ENCODE measurements at regions not wholly inside any gene's neighbourhood (a gene's known extent, or its start where the extent isn't known, plus 50 kb on each side); places are given as distances from the start of the nearest gene placed in this dataset.

DNA sequence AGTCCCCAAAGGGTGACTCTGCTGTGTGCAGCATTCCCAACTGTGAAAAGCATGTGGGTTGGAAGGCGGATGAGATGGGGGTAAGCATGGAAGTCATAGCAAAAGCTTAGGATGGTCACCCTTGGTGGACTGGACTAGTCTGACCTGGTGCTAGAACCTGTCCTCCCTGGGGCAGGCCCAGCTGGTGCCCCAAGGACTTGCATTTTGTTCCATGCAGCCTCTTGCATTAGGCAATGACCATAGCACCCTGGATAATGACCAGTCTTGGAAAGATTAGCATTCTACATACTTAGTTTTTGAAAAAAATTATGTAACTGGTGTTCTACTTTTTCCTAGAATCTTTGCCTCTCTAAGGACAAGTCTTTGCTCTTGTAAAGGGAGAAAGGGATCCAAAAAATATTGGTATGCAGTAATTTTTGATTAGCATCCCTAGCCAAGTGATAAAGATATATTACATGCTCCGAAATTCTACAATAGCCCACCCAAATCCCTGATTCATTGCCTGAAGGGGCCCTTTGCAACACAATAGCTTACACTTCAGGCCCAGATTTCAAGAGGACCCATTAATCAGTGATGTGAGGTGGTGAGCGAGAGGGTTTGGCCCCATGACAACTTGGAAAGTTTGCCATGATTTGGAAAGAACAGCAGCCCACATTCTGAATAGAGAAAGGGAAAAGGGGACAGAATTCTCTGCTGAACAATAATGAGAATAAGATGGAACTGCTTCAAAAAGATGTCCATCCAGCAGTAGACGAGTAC is 93.3 kb upstream of the CD180 start:
- POLR2A ChIA-PET = no interaction called here
- TF ChIP-seq EZH2 (IDR thresholded peaks at IDR 0.05; ENCODE audit: borderline replicate concordance, insufficient read depth, low read depth, low read length, poor library complexity, severe bottlenecking) = no peak
- TF ChIP-seq, protein P1, sequence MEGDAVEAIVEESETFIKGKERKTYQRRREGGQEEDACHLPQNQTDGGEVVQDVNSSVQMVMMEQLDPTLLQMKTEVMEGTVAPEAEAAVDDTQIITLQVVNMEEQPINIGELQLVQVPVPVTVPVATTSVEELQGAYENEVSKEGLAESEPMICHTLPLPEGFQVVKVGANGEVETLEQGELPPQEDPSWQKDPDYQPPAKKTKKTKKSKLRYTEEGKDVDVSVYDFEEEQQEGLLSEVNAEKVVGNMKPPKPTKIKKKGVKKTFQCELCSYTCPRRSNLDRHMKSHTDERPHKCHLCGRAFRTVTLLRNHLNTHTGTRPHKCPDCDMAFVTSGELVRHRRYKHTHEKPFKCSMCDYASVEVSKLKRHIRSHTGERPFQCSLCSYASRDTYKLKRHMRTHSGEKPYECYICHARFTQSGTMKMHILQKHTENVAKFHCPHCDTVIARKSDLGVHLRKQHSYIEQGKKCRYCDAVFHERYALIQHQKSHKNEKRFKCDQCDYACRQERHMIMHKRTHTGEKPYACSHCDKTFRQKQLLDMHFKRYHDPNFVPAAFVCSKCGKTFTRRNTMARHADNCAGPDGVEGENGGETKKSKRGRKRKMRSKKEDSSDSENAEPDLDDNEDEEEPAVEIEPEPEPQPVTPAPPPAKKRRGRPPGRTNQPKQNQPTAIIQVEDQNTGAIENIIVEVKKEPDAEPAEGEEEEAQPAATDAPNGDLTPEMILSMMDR (IDR thresholded peaks at IDR 0.05) = no peak
- Histone ChIP-seq H3K79me2 (ENCODE audit: control insufficient read depth, insufficient read depth, low read length) (no peaks in the 10 kb centered on the region), H3K9ac (ENCODE audit: low read length) (no peak overlapping the region), H3K27ac (ENCODE audit: low read length in 2 of 2) (no peak overlapping the region), H3K36me3 (replicated peaks in 1 of 2; ENCODE audit: control extremely low read depth in 1 of 2, control insufficient read depth in 1 of 2, extremely low read depth in 1 of 2, insufficient read depth in 2 of 2, low read length in 1 of 2) (no peaks in the 10 kb centered on the region), H4K20me1 (ENCODE audit: control insufficient read depth, insufficient read depth, low read length, poor library complexity, severe bottlenecking) (no peaks in the 10 kb centered on the region), H2AFZ (ENCODE audit: insufficient read depth, low read depth, low read length, poor library complexity, severe bottlenecking) (no peak overlapping the region), H3K4me2 (replicated peaks; ENCODE audit: low read depth, low read length, poor library complexity, severe bottlenecking) (no peak overlapping the region), H3K4me1 (ENCODE audit: control insufficient read depth in 2 of 2, insufficient read depth in 2 of 2, low read length in 2 of 2) (peaks cover 0 to 5% of the 10 kb centered on the region in 2 donors), H3K4me3 (ENCODE audit: control extremely low read depth in 1 of 5, extremely low read depth in 1 of 5, insufficient read depth in 1 of 5, low read depth in 2 of 5, low read length in 4 of 5) (no peak overlapping the region), H3K9me3 (ENCODE audit: control extremely low read depth in 1 of 3, control insufficient read depth in 2 of 3, insufficient read depth in 1 of 3, low read length in 2 of 3) (no peaks in the 10 kb centered on the region), H3K27me3 (replicated peaks in 1 of 4; ENCODE audit: control extremely low read depth in 1 of 4, control insufficient read depth in 3 of 4, insufficient read depth in 4 of 4, low read length in 3 of 4) (no peaks in the 10 kb centered on the region)
- Mint-ChIP-seq H3K4me3 (no peak overlapping the region), H3K27ac (no peak overlapping the region), H3K9me3 (ENCODE audit: insufficient read depth) (no peaks in the 10 kb centered on the region), H3K27me3 (peaks cover 9% of the 10 kb centered on the region), H3K4me1 (peaks cover 8% of the 10 kb centered on the region)
- intact Hi-C loops (cut with micrococcal nuclease) = no loop called here
- WGBS (ENCODE audit: insufficient coverage) = 93% methylated on average over 2 of the region's 4 CpGs
- CTCF ChIA-PET = no interaction called here
- ATAC-seq (ENCODE audit: low read depth) (no peak), DNase-seq (no peak)

DNA sequence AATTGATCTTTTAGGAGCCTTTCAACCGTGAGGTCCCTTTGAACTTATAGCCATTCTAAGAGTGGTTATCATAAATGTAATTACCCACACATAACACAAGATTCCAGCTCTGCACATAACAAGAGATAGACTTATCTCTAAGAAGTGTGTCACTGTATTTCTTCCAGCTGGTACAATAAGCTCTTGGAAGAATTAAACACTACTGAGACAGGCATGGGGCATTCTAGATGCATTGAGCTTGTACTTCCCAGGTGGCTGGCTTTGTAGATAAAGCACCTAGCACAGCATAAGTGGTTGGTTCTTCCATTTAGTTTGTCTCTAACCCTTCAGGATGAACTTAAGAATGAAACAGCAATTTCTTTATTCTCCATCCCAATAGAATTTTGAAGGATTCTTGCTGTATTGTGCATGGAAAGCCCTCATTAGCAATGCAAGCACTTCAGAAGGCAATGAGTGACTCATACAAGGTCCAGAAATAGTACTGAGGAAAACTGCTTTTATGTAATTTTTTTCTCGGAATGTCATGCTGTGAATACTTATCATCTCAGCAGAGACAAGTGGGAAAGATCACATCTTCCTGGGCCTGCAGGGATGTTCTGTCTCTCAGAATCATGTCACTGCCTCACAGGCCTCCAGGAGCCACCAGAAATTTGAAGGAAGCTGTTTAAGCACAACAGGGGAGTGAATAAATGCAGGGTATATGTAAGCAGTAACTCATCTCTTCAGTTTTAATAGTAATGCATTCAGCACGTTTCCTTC is 91.1 kb upstream of the CD180 start:
- Histone ChIP-seq H3K27ac (ENCODE audit: low read length in 2 of 2) (no peak overlapping the region), H3K79me2 (ENCODE audit: control insufficient read depth, insufficient read depth, low read length) (no peaks in the 10 kb centered on the region), H2AFZ (ENCODE audit: insufficient read depth, low read depth, low read length, poor library complexity, severe bottlenecking) (no peak overlapping the region), H3K9ac (ENCODE audit: low read length) (no peak overlapping the region), H4K20me1 (ENCODE audit: control insufficient read depth, insufficient read depth, low read length, poor library complexity, severe bottlenecking) (no peaks in the 10 kb centered on the region), H3K36me3 (replicated peaks in 1 of 2; ENCODE audit: control extremely low read depth in 1 of 2, control insufficient read depth in 1 of 2, extremely low read depth in 1 of 2, insufficient read depth in 2 of 2, low read length in 1 of 2) (no peaks in the 10 kb centered on the region), H3K4me1 (ENCODE audit: control insufficient read depth in 2 of 2, insufficient read depth in 2 of 2, low read length in 2 of 2) (peaks cover 0 to 5% of the 10 kb centered on the region in 2 donors), H3K4me3 (ENCODE audit: control extremely low read depth in 1 of 5, extremely low read depth in 1 of 5, insufficient read depth in 1 of 5, low read depth in 2 of 5, low read length in 4 of 5) (no peak overlapping the region), H3K27me3 (replicated peaks in 1 of 4; ENCODE audit: control extremely low read depth in 1 of 4, control insufficient read depth in 3 of 4, insufficient read depth in 4 of 4, low read length in 3 of 4) (no peaks in the 10 kb centered on the region), H3K4me2 (replicated peaks; ENCODE audit: low read depth, low read length, poor library complexity, severe bottlenecking) (no peak overlapping the region), H3K9me3 (ENCODE audit: control extremely low read depth in 1 of 3, control insufficient read depth in 2 of 3, insufficient read depth in 1 of 3, low read length in 2 of 3) (no peaks in the 10 kb centered on the region)
- peaks cover 8% of the 10 kb centered on the region for H3K4me1 Mint-ChIP-seq
- CTCF ChIA-PET = no interaction called here
- DNase-seq = no peak
- no peak for ATAC-seq (ENCODE audit: low read depth)
- no peak overlapping the region for H3K27ac Mint-ChIP-seq
- POLR2A ChIA-PET = no interaction called here
- TF ChIP-seq EZH2 (IDR thresholded peaks at IDR 0.05; ENCODE audit: borderline replicate concordance, insufficient read depth, low read depth, low read length, poor library complexity, severe bottlenecking) = no peak
- TF ChIP-seq, protein P1 (IDR thresholded peaks at IDR 0.05) = no peak
- peaks cover 9% of the 10 kb centered on the region for H3K27me3 Mint-ChIP-seq
- intact Hi-C loops (cut with micrococcal nuclease) = no loop called here
- H3K4me3 Mint-ChIP-seq = no peak overlapping the region
- no peaks in the 10 kb centered on the region for H3K9me3 Mint-ChIP-seq (ENCODE audit: insufficient read depth)
- WGBS (ENCODE audit: insufficient coverage) = no CpG with 5 or more reads among the region's 3 CpGs

Measured in B cell (primary cell).